MM.1S (cell line): ENCODE measurements at regions not wholly inside any gene's neighbourhood (a gene's known extent, or its start where the extent isn't known, plus 50 kb on each side); places are given as distances from the start of the nearest gene placed in this dataset.

Source experiments
- CTCF ChIP-seq: fragments of 300-600 bp; sonication (generic); IDR thresholded peaks from 2 replicates; pipeline ENCODE4 v1.5.1; 2016; ENCODE audit warnings: antibody characterized with exemption, low read length, mixed read lengths
- EZH2 ChIP-seq: fragments of 300-600 bp; sonication (generic); optimal IDR thresholded peaks from 2 replicates; pipeline ENCODE3; 2017; ENCODE audit warnings: low read depth, mild to moderate bottlenecking, antibody characterized with exemption, low read length, mixed read lengths
- EZH2phosphoT487 ChIP-seq: fragments of 300-600 bp; sonication (generic); IDR thresholded peaks from 2 replicates; pipeline ENCODE4 v1.6.1; 2018; ENCODE audit warnings: antibody characterized with exemption, low read length

- TF ChIP-seq EZH2 (no peak), CTCF (no peak), EZH2phosphoT487 (no peak)
These were observed 172.3 kb upstream of the MVB12B start for GRCh38 chr9:126154182-126154827.
